CD4-positive, alpha-beta T cell treated with Interleukin-2 at 100 ng/mL for 4 hours (primary cell): ENCODE measurements at regions not wholly inside any gene's neighbourhood (a gene's known extent, or its start where the extent isn't known, plus 50 kb on each side); places are given as distances from the start of the nearest gene placed in this dataset.
"Not testable (repeated sequence)": the region's sequence is repeated elsewhere in the genome, so short reads cannot be mapped to it uniquely, and the experiment has no call there.

Experiments used
- DNase-seq: peaks from one replicate; pipeline ENCODE4 v3.0.0-alpha.2; 2020; ENCODE audit warnings: low spot score

- DNase-seq = no peak
These were observed 550.3 kb downstream of the RAB28 start for GRCh38 chr4:12933760-12934221.

- DNase-seq = no peak
These were observed 551.8 kb downstream of the RAB28 start for GRCh38 chr4:12932203-12932788.

- no peak for DNase-seq
These were observed 554.4 kb downstream of the RAB28 start for GRCh38 chr4:12929784-12930183.

- no peak for DNase-seq
These were observed 555.4 kb downstream of the RAB28 start for GRCh38 chr4:12928751-12929150.

- DNase-seq = no peak
These were observed 557.7 kb downstream of the RAB28 start for GRCh38 chr4:12926189-12927066.

GRCh38 chr4:12924728-12925320 lies 559.3 kb downstream of the RAB28 start:
- no peak for DNase-seq

- no peak for DNase-seq
These were observed 559.9 kb downstream of the RAB28 start for GRCh38 chr4:12924253-12924652.

GRCh38 chr4:12912896-12913418 lies 571.2 kb downstream of the RAB28 start:
- no peak for DNase-seq

- no peak for DNase-seq
These were observed 572.3 kb downstream of the RAB28 start for GRCh38 chr4:12911750-12912358.

GRCh38 chr4:12903640-12904039 lies 580.5 kb downstream of the RAB28 start:
- DNase-seq = not testable (repeated sequence)

GRCh38 chr4:12902735-12903134 lies 581.4 kb downstream of the RAB28 start:
- no peak for DNase-seq

GRCh38 chr4:12897954-12898353 lies 586.2 kb downstream of the RAB28 start:
- DNase-seq = no peak

GRCh38 chr4:12894062-12894461 lies 590.1 kb downstream of the RAB28 start:
- no peak for DNase-seq

GRCh38 chr4:12889054-12889453 lies 595.1 kb downstream of the RAB28 start:
- no peak for DNase-seq

- DNase-seq = no peak
These were observed 599.0 kb downstream of the RAB28 start for GRCh38 chr4:12884846-12885796.

GRCh38 chr4:12881945-12882584 lies 602.1 kb downstream of the RAB28 start:
- no peak for DNase-seq

- DNase-seq = no peak
These were observed 603.3 kb downstream of the RAB28 start for GRCh38 chr4:12880844-12881243.

GRCh38 chr4:12879496-12879895 lies 604.6 kb downstream of the RAB28 start:
- DNase-seq = no peak

- DNase-seq = no peak
These were observed 608.4 kb downstream of the RAB28 start for GRCh38 chr4:12875640-12876243.

- no peak for DNase-seq
These were observed 610.8 kb downstream of the RAB28 start for GRCh38 chr4:12873351-12873750.
